H1 (cell line): ENCODE measurements at regions not wholly inside any gene's neighbourhood (a gene's known extent, or its start where the extent isn't known, plus 50 kb on each side); places are given as distances from the start of the nearest gene placed in this dataset.

Experiments
- MAFK ChIP-seq: IDR thresholded peaks from 2 replicates; pipeline ENCODE4 v1.6.1; 2012; ENCODE audit warnings: low read depth, mild to moderate bottlenecking, improper control_type of control experiment, low read length
- RBBP5 ChIP-seq: IDR thresholded peaks from 2 replicates; pipeline ENCODE4 v1.7.1; 2012; ENCODE audit warnings: low read depth, mild to moderate bottlenecking, inconsistent platforms, low read length, moderate library complexity, borderline replicate concordance
- SIN3A ChIP-seq, 2 experiments: IDR thresholded peaks in 1 of 2; conservative IDR thresholded peaks in 1 of 2; 2 replicates each; pipeline ENCODE4 v1.6.1; 2011 to 2012; ENCODE audit warnings: low read length in 2 of 2, improper control_type of control experiment in 1 of 2, low read depth in 1 of 2, mild to moderate bottlenecking in 1 of 2
- TAF7 ChIP-seq: optimal IDR thresholded peaks from 2 replicates; pipeline ENCODE3; 2011; ENCODE audit warnings: low read depth, mild to moderate bottlenecking, inconsistent platforms, low read length, moderate library complexity, borderline replicate concordance

GRCh38 chr3:101042996-101043686, 49.9 kb upstream of the ABI3BP start (continued):
- TF ChIP-seq TAF7 (no peak), SIN3A (conservative IDR thresholded peaks at IDR 0.05 in 1 of 2, IDR thresholded peaks at IDR 0.05 in 1 of 2; ENCODE audit: low read depth in 1 of 2, low read length in 2 of 2) (no peak), MAFK (no peak), RBBP5 (no peak)
